RCC 7860 (cell line): ENCODE measurements at regions not wholly inside any gene's neighbourhood (a gene's known extent, or its start where the extent isn't known, plus 50 kb on each side); places are given as distances from the start of the nearest gene placed in this dataset.
"Not testable (repeated sequence)": the region's sequence is repeated elsewhere in the genome, so short reads cannot be mapped to it uniquely, and the experiment has no call there.

ENCODE experiments used
- DNase-seq: peaks from one replicate; pipeline ENCODE4 v3.0.0-alpha.2; 2015; ENCODE audit warnings: low spot score
- FAIRE-seq: peaks from 2 replicates; lab custom pipeline; 2012; peaks lifted over from hg19 to GRCh38; lab: Jason Lieb, UNC

DNA sequence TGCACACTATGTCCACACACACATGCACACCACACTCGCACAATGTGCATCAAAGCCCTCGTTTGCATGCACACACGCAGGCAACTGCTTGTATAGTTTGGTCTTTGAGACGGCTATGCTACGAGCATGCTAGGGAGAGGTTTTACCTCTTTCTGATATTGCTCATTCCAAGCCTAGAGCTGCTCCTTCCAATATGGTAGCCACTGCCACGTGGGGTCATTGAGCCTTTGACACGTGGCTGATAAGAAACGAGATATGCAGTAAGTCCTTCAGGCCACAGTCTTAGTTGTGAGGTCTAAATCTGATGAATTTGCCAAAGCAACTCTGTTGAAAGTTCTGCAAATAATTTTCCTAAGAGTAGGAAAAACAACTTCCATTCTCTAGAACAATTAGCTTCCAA, 204.4 kb downstream of the KLF6 start:
- DNase-seq (no peak), FAIRE-seq (no peak)

DNA sequence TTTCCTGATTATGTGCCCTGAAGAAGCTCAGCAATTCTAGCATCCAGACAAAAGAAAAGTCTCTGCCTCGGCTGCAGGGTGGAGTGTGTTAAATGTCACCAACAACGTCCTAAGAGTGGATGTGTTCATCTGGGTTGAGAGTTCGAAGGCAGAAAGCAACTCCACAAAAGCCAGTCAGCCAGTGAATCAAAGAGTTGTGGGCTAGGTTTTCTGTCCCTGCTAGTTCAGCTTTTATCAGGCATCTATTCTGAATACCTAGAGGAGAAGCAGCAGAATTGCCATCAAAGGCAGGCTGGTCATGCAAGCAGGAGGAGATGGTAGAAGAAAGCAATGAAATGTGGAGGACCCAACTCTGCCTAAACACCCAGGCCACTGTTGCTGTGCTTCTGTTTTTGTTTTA, 205.2 kb downstream of the KLF6 start:
- no peak for FAIRE-seq

DNA sequence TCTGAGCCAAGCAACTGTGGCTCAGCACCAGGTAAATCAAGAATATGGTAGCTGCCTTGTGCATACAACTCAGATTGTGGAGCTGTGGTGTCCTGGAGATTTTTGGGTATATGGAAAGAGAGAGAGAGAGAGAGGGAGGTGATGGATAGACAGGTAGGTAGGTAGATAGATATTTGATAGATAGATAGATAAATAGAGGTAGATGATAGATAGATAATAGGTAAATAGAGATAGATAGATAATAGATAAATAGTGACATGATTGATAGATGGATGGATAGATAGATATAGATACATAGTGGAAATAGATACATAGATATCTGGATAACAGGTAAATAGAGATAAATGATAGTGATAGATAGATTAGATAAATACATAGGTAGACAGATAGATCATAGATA, 206.3 kb downstream of the KLF6 start:
- FAIRE-seq (no peak), DNase-seq (no peak)

More for the DNA sequence above, 205.2 kb downstream of the KLF6 start:
- DNase-seq: no peak

DNA sequence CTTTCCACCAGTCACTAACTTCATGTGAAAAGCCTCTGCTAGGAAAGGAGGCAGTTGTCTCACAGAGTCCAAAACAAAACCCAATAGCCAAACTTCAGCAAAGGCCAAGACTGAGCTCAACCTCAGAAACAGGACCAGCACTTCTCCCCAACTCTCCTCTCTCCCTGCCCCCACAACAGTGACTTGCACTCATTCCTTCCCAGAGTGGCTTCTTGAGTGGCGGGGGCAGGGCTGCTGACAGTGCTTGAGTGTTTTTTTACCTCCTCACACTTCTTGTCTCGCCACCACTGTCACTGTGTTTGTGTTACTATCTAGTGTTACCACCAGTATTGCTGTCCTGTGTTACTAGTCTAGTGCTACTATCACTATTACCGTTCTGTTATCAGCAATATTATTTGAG, 206.8 kb downstream of the KLF6 start:
- FAIRE-seq (no peak), DNase-seq (no peak)

DNA sequence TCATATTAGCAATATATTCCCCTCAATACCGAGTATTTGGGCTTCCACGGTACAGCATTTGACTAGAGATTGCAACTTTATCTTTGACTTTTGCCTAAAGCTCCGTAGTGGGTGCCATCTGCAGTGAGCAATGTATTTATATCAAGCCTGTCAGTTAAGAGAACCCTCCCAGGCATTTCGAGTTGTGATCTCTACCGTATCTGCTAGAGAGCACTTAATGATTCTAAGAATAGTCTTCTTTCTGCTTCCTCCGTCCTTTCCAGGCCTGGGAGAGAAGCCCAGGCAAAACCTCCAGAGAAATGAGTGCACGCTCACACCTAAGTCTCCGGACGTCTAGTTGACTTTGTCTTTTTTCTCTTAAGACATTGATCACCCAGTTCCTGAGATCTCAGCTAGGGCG, 210.6 kb downstream of the KLF6 start:
- DNase-seq: no peak
- no peak for FAIRE-seq

DNA sequence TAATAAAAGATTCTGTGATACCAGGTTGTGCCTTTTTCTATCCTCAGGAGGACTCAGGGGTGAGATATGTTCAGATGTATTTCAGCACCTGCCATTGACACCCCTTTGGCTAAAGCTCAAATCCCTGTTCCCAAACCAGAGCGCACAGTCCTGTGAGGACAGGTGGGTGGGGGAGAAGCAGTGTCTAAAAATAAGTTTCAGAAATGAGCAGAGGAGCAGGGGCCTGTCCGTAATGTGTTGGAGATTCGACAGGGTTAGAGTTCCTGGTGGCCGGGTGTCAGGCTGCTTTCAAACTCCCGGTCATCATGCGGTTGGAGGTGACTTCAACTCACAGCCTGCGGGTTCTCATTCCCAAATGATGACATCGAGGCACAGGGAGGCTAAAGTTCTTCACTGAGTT, 211.5 kb downstream of the KLF6 start:
- FAIRE-seq: no peak
- DNase-seq: no peak

DNA sequence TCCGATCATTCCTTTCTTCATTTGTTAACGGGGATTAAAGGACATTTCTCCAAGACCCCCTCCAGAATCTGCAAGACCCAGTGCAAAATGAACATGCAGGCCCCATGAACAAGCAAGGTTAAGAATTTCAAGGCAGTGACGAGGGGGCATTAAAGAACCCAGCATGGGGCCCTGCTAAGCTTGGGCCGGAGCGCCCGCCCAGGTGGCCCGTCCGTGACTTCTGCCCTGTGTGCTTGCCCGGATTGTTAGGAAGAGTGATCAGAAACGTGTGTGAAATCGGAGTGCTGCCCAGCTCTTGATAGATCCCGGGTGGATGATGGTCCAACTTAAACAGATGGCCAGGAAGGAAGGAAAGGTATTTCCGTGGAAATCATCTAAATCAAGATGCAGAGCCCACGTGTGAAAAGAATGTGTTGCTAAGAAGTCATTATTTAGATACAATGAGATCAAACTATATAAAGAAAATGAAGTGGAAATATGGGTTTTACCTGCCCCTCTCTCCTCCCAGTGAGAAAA, 213.6 kb downstream of the KLF6 start:
- DNase-seq (no peak), FAIRE-seq (no peak)

DNA sequence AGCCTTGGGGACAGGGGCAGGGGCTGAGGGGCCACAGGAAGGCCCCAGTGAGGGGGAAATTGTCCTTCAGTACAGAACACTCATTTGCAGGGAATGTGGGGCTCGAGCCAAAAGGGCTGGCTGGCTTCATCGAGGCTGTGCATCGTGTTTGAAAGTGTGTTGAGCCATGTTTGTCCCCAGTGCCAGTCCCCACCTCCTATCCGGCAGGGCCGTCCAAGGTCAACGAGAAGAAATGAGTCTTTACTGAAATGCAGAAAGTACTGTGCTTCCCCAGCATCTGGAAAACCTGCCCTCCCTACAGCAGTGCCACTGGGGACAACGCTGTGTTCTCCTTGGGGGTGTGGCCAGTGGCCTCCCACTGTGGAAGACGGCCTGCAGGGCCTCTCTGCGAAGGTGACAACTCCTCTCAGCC, 214.1 kb downstream of the KLF6 start:
- DNase-seq (no peak), FAIRE-seq (no peak)

DNA sequence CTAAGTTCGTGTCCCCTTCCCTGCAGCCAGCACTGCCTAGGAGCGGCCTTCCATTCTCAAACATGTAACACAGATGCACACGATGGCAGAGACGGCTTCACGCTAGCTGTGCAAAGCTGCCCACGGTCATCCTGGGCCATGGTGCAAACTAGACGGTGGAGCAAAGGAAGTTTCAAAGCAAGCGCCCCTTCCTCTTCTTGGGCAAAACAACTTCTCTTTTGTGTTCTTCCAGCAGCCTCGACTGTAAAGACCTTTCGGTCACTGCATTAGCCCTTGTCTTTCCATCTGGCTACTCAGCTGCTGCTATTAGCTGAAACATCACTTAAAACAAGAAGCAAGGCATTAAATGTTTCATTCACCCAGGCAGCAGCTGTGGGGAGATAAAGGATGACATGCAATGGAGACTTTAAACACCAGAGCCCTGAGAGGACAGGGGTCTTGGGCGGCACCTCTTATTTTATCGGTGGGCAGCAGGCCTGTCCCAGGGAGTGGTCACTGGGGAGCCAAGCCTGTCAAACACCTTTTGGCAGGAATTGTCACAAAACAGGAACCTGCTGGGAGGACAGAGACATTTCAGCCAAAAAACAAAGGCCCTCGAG, 214.8 kb downstream of the KLF6 start:
- no peak for DNase-seq
- FAIRE-seq: no peak

DNA sequence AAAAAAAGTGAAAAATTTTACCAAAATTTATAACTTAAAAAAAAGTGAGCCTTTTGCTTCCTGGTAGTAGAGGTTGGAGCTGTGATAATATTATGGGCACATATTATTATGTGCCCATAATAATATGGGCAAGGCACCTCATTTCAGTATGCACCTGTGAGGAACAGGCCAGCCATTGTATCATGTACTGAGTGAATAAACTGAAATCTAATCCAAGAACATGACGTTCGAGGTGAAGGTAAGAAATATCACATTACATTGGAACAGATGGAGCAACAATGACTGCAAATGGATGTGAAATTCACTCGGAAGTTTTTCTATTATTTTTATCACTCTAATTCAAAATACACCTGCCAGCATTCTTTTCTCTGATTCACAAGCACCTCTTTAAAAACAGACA, 216.0 kb downstream of the KLF6 start:
- FAIRE-seq (no peak), DNase-seq (no peak)

DNA sequence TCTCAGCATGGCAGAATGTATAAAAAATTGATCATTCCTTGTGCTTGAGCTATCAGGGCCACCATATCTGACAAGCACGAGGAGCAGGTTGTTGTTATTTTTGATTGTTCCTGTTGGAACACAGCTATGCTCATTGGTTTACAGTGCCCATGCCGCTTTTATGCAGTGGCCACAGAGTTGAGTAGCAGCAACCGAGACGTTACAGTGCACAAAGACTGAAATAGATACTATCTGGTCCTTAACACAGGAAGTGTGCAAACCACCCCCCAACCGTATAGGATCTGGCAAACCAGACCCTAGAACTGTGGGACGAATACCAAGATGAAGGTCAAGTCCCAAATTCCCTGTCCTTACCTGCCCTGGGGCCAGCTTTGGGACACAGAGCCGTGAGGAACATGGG, 216.6 kb downstream of the KLF6 start:
- DNase-seq (no peak), FAIRE-seq (no peak)

DNA sequence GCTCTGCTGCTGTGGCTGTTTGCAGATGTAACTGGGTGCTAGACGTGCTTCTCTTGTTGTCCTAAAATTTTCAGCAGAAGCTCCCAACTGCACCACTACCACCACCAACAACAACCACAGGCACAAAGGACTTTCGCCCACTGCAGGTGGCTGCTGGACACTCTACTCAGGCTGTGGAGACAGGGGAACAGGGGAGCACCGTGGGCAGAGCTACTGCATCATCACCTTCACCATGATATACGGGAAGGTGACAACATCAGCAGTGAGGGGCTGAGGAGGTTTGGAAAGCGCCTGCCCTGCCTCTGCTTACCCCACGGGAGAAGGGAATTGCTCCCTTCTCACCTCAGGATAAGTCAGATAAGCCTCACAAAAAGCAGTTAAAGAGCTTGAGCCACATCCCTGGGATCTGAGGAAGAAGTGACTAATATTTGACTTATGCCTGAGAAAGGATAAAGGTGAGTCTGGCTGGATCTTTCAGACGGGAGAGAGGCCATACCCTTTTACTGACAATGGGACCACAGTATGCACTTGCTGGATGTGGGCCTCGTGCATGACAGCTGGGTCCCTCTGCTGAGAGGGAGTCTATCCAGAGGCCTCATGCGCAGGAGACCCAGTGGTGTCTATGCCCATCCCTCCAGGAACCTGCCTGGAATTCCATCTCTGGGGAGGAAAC, 217.6 kb downstream of the KLF6 start:
- DNase-seq (no peak), FAIRE-seq (no peak)

DNA sequence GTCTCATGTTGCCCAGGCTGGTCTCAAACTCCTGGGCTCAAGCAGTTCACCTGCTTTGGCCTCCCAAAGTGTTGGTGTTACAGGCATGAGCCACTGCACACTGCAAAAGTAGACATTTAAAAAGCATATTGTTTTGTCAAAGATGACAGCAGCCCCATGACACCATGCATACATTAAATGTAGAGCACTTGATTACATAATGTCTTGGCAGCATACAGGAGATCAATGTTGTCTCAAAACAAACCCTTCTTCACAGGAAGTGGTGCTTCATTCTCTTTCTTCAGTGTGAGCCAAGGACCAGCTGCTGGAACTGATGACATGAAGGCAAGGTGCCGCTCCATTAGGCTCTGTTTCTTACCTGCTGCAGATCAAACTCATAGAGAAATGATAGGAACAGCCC, 218.4 kb downstream of the KLF6 start:
- no peak for FAIRE-seq
- no peak for DNase-seq

DNA sequence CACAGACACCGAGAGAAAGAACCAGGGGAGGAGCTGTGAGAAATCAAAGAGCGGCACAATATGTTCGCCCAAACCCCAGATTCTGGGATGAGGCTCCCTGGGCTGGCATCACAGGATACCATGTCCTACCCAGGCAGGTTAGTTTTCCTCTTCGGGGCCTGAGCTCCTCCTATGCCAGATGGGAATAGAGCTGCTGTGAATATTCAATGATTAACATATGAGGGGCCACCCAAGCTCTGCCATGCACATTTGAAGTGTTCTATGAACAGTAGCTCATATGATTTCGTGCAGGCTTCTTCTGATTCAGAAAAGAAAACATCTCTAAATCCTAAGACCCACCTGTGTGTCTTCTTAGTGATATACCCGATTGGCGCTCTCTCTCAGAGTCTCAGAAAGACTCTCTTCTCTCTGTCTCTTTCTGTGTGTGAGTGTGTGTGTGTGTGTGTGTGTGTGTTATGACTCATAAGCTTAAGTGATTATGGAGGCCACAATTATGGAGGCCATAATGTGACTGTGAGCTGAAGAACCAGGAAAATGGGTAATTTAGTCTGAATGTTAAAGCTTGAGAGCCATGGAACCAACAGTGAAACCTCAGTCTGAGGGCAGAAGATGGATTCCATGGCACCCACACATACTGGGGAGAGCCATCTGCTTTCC, 220.5 kb downstream of the KLF6 start:
- DNase-seq: no peak
- no peak for FAIRE-seq

DNA sequence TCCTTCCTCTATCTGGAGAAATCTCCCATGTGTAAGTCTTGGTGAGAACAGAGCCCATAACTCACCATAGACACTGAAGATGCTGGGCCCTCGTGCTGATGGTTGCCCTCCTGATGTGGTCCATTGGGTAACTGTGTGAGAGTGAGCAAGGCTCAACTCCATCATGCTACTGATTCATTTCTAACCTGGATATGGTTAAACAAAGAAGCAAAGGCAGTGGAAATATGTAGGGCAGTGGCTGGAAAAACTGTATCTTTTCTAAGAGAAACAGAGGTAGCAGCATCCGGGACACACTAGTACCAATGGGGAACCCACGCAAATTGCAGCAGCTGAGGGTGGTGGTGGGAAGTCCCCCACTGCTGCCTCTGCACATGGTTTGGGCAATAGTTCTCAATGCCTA, 221.7 kb downstream of the KLF6 start:
- DNase-seq: no peak
- FAIRE-seq: no peak

DNA sequence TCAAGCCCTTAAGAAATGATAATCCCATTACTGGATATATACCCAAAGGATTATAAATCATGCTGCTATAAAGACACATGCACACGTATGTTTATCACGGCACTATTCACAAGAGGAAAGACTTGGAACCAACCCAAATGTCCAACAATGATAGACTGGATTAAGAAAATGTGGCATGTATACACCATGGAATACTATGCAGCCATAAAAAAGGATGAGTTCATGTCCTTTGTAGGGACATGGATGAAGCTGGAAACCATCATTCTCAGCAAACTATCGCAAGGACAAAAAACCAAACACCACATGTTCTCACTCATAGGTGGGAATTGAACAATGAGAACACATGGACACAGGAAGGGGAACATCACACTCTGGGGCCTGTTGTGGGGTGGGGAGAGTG, 224.4 kb downstream of the KLF6 start:
- FAIRE-seq, DNase-seq: not testable (repeated sequence)

DNA sequence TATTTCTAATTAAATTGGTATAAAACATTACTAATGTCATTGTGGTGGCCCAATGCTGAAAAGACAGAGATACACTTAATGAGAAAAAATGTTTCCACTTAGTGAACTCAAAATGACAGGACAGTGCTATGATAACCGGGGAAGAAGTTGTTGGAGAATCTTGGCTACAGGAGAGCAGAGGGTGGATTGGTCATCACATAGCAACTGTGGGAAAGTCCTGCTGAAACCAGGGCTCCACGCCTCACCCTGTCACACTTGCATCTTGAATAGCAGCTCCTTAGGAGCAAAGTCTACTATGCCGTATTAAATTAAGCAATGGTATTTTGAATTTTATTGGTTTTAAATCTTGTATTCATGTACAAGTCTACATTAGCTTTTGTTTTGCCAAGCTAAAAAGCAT, 225.5 kb downstream of the KLF6 start:
- DNase-seq (no peak), FAIRE-seq (no peak)

DNA sequence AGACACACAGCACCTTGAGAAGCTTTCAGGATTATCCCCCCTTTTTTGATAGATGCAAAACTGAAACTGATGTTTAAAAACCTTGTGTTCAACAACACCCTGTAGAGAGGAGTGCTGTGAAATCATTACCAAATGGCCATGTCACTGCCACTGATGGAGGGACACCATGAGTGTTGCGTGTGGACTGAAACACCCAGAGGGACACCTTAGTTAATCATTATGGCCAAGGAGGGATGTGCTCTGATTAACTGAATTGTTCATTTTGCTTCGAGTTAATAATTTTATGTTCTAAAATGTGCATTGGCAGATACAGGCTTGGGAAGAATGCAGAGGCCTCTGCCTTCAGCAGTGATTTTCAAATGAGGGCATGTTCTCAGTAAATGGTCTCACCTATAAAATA, 226.0 kb downstream of the KLF6 start:
- DNase-seq (no peak), FAIRE-seq (no peak)

DNA sequence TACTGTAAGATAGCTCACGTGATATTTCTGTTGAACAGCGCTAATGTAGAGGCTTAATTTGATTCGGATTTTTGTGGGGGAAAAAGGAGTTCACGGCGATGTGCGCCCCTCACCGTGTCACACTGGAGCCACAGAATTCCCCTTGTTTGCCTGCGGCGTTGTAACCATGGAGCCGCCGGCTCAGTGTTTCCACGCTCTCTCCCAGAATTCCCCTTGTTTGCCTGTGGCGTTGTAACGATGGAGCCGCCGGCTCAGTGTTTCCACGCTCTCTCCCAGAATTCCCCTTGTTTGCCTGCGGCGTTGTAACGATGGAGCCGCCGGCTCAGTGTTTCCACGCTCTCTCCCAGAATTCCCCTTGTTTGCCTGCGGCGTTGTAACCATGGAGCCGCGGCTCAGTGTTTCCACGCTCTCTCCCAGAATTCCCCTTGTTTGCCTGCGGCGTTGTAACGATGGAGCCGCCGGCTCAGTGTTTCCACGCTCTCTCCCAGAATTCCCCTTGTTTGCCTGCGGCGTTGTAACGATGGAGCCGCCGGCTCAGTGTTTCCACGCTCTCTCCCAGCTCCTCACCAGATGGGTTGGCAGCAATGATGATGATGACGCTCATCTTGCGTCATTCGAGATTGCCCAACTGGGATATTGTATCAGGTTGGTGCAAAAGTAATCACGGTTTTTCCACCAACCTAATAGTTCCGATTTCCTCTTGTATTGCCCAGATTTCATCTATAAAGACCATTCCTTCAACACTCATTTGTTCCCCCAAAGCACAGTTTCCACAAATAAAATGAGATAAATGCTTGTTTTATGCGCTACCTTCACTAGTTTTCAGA, 228.6 kb downstream of the KLF6 start:
- FAIRE-seq (peak; percentile 56), DNase-seq (peak; percentile 38)

DNA sequence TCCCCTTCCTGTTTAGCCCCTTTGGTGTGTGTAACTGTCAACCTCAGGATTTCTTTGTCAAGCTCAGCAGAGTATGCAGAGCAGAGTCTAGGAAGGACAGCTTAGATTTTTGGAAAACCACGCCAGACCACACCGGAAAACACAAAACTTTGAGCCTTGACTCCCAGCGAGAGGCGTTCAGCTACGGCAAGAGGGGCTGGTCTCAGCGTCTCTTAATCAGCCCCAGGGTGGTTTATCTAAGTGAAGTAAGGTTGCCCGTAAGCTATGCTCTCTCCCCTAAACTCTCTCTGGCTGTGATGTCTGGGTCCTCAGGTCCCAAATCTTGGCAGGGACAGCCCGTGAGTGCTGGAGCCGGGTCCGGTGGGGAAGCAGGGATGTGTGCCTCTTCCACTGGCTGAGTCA, 230.9 kb downstream of the KLF6 start:
- DNase-seq (no peak), FAIRE-seq (no peak)

DNA sequence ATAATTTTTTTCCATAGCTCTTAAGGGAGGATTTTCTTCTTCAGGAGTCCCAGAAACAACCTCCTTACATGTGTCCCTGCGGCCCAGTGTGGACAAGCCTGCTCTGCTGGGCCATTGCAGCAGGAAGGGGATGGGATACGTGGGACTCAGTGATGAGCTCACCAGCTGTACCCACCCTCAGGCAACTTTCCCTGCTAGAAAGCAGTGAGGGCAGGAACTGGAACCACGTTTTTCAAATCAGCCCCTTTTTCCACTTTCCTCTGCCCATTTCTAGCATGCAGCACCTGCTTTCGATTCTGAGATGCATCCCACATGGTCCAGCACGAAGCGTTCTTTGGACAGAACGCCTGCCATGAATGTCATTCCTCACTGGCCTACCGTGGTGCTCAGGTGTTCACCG, 232.7 kb downstream of the KLF6 start:
- DNase-seq: no peak
- FAIRE-seq: no peak
